DOHH2 (cell line): ENCODE measurements at regions not wholly inside any gene's neighbourhood (a gene's known extent, or its start where the extent isn't known, plus 50 kb on each side); places are given as distances from the start of the nearest gene placed in this dataset.
"Not testable (repeated sequence)": the region's sequence is repeated elsewhere in the genome, so short reads cannot be mapped to it uniquely, and the experiment has no call there.

Experiments
- H3F3A ChIP-seq: fragments of 200-600 bp; sonication (generic), shearing (Covaris generic); 2 replicates; pipeline ENCODE4 v1.6.0; 2016; ENCODE audit warnings: antibody characterized with exemption, mild to moderate bottlenecking; ENCODE audit not compliant: control insufficient read depth, insufficient read depth
- H3K27ac ChIP-seq: fragments of 200-600 bp; sonication (generic); 2 replicates; pipeline ENCODE4 v1.5.1; 2014; ENCODE audit warnings: low read depth, mild to moderate bottlenecking, low read length, moderate library complexity
- H3K27me3 ChIP-seq: fragments of 200-600 bp; sonication (generic); 2 replicates; pipeline ENCODE4 v1.6.1; 2014; ENCODE audit warnings: mild to moderate bottlenecking, low read length, mixed read lengths; ENCODE audit not compliant: control insufficient read depth
- H3K36me3 ChIP-seq: fragments of 200-600 bp; sonication (generic); 2 replicates; pipeline ENCODE4 v1.6.1; 2014; ENCODE audit warnings: mild to moderate bottlenecking, low read length, moderate library complexity, mixed read lengths; ENCODE audit not compliant: control insufficient read depth
- H3K4me1 ChIP-seq: fragments of 200-600 bp; sonication (generic); 2 replicates; pipeline ENCODE4 v1.6.1; 2014; ENCODE audit warnings: mild to moderate bottlenecking, low read length, mixed read lengths; ENCODE audit not compliant: control insufficient read depth
- H3K4me2 ChIP-seq: fragments of 200-600 bp; sonication (generic); 2 replicates; pipeline ENCODE4 v1.6.0; 2014; ENCODE audit warnings: mild to moderate bottlenecking, low read length, moderate library complexity
- H3K4me3 ChIP-seq: fragments of 200-600 bp; sonication (generic); 2 replicates; pipeline ENCODE4 v1.5.1; 2014; ENCODE audit warnings: mild to moderate bottlenecking, low read length, mixed read lengths
- H3K79me2 ChIP-seq: fragments of 200-600 bp; sonication (generic); 2 replicates; pipeline ENCODE4 v1.6.1; 2014; ENCODE audit warnings: mild to moderate bottlenecking, low read length, mixed read lengths; ENCODE audit not compliant: control insufficient read depth
- H3K9me2 ChIP-seq: fragments of 200-600 bp; sonication (generic); replicated peaks from 2 replicates; pipeline ENCODE4 v1.6.1; 2014; ENCODE audit warnings: mild to moderate bottlenecking, low read length, mixed read lengths; ENCODE audit not compliant: control insufficient read depth
- H3K9me3 ChIP-seq: fragments of 200-600 bp; sonication (generic); 2 replicates; pipeline ENCODE4 v1.6.1; 2014; ENCODE audit warnings: antibody characterized with exemption, low read length, mixed read lengths; ENCODE audit not compliant: control insufficient read depth, insufficient read depth
- H4K20me1 ChIP-seq: fragments of 200-600 bp; sonication (generic); 2 replicates; pipeline ENCODE4 v1.6.0; 2014; ENCODE audit warnings: low read depth, mild to moderate bottlenecking, antibody characterized with exemption, low read length, moderate library complexity; ENCODE audit not compliant: control insufficient read depth, insufficient read depth
- EZH2phosphoT487 ChIP-seq: fragments of 200-600 bp; sonication (generic); IDR thresholded peaks from 2 replicates; pipeline ENCODE4 v1.6.1; 2017; ENCODE audit warnings: borderline replicate concordance, mild to moderate bottlenecking, antibody characterized with exemption, low read length, moderate library complexity, mixed read lengths
- TF ChIP-seq, protein P1 (sequence below): fragments of 200-600 bp; sonication (generic); IDR thresholded peaks from one replicate; pipeline ENCODE4 v1.5.1; 2014; ENCODE audit warnings: antibody characterized with exemption, mild to moderate bottlenecking, low read depth, low read length; ENCODE audit not compliant: poor library complexity, severe bottlenecking

- no peak overlapping the region for H3K4me2 ChIP-seq
- H3K36me3 ChIP-seq, result no peaks in the 10 kb centered on the region
- no peak overlapping the region for H3K4me3 ChIP-seq
- no peaks in the 10 kb centered on the region for H4K20me1 ChIP-seq
- no peaks in the 10 kb centered on the region for H3K79me2 ChIP-seq
- no peaks in the 10 kb centered on the region for H3F3A ChIP-seq
- TF ChIP-seq, protein P1, sequence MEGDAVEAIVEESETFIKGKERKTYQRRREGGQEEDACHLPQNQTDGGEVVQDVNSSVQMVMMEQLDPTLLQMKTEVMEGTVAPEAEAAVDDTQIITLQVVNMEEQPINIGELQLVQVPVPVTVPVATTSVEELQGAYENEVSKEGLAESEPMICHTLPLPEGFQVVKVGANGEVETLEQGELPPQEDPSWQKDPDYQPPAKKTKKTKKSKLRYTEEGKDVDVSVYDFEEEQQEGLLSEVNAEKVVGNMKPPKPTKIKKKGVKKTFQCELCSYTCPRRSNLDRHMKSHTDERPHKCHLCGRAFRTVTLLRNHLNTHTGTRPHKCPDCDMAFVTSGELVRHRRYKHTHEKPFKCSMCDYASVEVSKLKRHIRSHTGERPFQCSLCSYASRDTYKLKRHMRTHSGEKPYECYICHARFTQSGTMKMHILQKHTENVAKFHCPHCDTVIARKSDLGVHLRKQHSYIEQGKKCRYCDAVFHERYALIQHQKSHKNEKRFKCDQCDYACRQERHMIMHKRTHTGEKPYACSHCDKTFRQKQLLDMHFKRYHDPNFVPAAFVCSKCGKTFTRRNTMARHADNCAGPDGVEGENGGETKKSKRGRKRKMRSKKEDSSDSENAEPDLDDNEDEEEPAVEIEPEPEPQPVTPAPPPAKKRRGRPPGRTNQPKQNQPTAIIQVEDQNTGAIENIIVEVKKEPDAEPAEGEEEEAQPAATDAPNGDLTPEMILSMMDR, result no peak
- no peak for TF ChIP-seq EZH2phosphoT487
- no peak overlapping the region for H3K27ac ChIP-seq
- H3K9me3 ChIP-seq, result no peaks in the 10 kb centered on the region
- no peaks in the 10 kb centered on the region for H3K9me2 ChIP-seq
- H3K4me1 ChIP-seq, result no peaks in the 10 kb centered on the region
- H3K27me3 ChIP-seq, result no peaks in the 10 kb centered on the region
These were observed 273.7 kb upstream of the TECRL start for GRCh38 chr4:64682946-64683345.

- Histone ChIP-seq H3K4me1 (no peaks in the 10 kb centered on the region), H3K4me2 (no peak overlapping the region), H4K20me1 (no peaks in the 10 kb centered on the region), H3K27ac (no peak overlapping the region), H3K9me3 (no peaks in the 10 kb centered on the region), H3K27me3 (no peaks in the 10 kb centered on the region), H3K36me3 (no peaks in the 10 kb centered on the region), H3K9me2 (no peaks in the 10 kb centered on the region), H3K79me2 (no peaks in the 10 kb centered on the region), H3K4me3 (no peak overlapping the region), H3F3A (no peaks in the 10 kb centered on the region)
- TF ChIP-seq EZH2phosphoT487, result no peak
- TF ChIP-seq, protein P1, result no peak
These were observed 273.2 kb upstream of the TECRL start for GRCh38 chr4:64682481-64682880.

DNA sequence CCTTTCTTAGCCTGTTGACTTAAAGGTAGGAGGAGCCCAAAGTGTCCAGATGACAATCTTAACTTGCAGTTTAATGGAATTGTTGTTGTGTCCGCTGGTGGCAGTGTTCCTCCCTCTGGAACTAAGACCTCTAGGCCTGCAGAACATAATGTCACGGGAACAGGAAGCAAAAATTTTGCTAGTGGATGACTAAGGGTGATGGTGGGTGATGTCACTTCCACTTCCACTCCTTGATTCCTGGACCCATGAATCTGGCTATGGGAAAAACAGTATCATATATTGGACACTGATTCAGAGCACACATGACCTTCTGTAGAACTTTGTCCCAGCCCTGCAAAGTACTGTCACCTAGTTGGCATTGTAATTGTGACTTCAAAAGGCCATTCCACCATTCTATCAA lies 263.9 kb upstream of the TECRL start:
- H3K27me3 ChIP-seq, H4K20me1 ChIP-seq, H3K4me1 ChIP-seq, H3K4me3 ChIP-seq, H3K9me3 ChIP-seq, H3K27ac ChIP-seq, H3K9me2 ChIP-seq, H3K4me2 ChIP-seq, H3F3A ChIP-seq, H3K79me2 ChIP-seq, H3K36me3 ChIP-seq: not testable (repeated sequence)

DNA sequence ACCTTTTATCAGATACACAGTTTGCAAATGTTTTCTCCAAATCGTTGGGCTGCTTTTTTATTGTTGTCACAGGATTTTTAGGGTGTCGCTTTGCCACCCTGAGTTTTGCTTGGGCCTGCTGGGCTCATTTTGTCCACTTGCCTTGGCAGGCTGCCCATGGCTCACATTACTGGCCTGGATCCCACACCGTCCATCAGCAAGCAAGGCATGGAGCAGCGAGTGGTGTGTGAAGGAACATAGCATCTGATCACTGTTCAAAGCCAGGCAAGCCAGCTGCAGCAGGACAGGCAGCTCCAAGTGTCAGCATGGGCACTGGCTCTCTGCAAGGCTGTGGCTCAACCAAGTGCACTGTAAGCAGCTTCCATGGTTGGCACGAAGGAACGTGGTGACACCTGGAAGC lies 261.4 kb upstream of the TECRL start:
- no peak overlapping the region for H3K27ac ChIP-seq
- H3K4me2 ChIP-seq, result no peak overlapping the region
- H3K79me2 ChIP-seq, result no peaks in the 10 kb centered on the region
- H4K20me1 ChIP-seq, result no peaks in the 10 kb centered on the region
- no peaks in the 10 kb centered on the region for H3K36me3 ChIP-seq
- no peaks in the 10 kb centered on the region for H3K9me2 ChIP-seq
- H3K4me1 ChIP-seq, result no peaks in the 10 kb centered on the region
- no peaks in the 10 kb centered on the region for H3K9me3 ChIP-seq
- H3K4me3 ChIP-seq, result no peak overlapping the region
- H3K27me3 ChIP-seq, result no peaks in the 10 kb centered on the region
- TF ChIP-seq, protein P1, result no peak
- TF ChIP-seq EZH2phosphoT487, result no peak
- H3F3A ChIP-seq, result no peaks in the 10 kb centered on the region
